AG08395 (cell line): ENCODE measurements at regions not wholly inside any gene's neighbourhood (a gene's known extent, or its start where the extent isn't known, plus 50 kb on each side); places are given as distances from the start of the nearest gene placed in this dataset.

Experiments
- DNase-seq: peaks from one replicate; pipeline ENCODE4 v3.0.0; 2012; ENCODE audit warnings: mixed read lengths, low spot score

DNA sequence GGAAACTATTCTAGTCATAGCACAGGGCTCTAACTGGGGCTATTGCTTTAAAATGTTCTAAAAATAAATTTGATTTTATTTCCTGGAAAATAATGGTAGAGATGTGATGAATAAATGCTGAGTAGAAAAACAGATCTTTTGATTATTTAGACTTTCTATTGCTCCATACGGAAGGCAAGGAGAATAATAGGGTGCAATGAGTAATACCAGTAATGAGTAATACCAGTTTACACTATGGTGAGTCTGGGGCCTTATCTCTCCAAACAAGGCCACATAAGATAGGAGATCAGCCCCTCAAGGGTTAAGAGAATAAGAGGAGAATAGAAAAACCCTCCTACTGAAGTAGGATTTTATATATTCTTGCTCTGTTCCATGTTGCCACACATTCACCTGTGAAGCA lies 390.4 kb downstream of the KLF5 start:
- no peak for DNase-seq

- no peak for DNase-seq
These were observed 381.6 kb downstream of the KLF5 start for GRCh38 chr13:73440296-73440895.

- no peak for DNase-seq
These were observed 375.1 kb downstream of the KLF5 start for GRCh38 chr13:73433890-73434289.

GRCh38 chr13:73433458-73433857 lies 374.7 kb downstream of the KLF5 start:
- DNase-seq, result no peak

GRCh38 chr13:73429701-73430100 lies 370.9 kb downstream of the KLF5 start:
- DNase-seq, result no peak

DNA sequence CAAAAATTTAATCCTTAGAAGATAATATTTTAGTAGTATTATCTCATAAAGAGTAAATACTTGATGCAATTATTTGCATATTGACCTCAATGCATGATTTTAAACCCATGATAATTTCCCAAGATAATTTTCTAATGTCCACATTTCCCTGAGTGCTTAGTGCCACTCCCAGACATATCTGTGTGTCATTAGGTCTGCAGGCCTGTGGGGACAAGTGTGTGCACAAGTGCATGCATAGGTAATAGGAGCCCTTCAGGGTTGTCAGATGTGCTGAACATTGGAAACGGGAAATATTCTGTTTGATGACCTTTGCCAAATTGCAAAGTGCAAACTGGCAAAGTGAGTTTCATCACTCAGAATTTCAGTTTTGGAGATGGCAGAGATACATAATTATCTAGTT lies 369.9 kb downstream of the KLF5 start:
- no peak for DNase-seq

- DNase-seq, result no peak
These were observed 369.3 kb downstream of the KLF5 start for GRCh38 chr13:73428137-73428536.

DNA sequence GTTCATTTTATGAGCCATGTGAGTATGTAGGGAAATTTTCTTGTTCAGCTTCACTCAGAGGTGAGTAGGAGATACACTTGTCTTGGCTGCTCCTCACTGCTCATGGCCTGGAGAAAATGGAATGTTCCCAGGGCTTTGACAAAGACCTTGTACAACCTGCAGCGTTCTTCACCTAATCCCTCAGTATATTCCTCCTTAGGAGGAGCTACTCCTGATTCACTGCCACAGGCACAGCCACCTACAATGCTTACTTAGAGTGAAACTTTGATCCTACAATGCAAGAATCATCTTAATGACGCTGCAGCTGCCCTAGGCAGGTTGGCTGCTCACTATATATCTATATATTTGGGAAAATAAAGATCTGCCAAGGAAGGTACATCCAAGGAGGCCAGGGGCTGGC lies 364.2 kb downstream of the KLF5 start:
- DNase-seq, result no peak

GRCh38 chr13:73421310-73421912 lies 362.6 kb downstream of the KLF5 start:
- no peak for DNase-seq

DNA sequence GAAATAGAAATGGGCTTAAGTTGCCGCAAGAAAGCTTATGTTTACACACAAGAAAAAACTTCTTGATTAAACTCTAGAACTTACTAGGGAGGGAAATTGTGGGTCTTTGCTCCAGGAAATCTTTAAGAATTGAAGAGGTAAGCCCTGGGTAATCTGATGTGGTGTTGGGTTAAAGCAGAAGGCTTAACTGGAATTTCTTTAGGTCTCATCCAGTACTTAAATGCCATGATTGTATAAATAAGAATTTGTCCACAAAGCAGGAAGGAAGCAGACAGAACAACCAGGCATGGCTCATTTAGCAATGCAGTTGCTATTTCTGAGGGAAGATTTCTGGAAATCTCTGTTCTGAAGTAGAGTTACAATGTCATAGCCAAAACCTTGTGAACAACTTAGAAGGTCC lies 360.4 kb downstream of the KLF5 start:
- DNase-seq, result no peak

DNA sequence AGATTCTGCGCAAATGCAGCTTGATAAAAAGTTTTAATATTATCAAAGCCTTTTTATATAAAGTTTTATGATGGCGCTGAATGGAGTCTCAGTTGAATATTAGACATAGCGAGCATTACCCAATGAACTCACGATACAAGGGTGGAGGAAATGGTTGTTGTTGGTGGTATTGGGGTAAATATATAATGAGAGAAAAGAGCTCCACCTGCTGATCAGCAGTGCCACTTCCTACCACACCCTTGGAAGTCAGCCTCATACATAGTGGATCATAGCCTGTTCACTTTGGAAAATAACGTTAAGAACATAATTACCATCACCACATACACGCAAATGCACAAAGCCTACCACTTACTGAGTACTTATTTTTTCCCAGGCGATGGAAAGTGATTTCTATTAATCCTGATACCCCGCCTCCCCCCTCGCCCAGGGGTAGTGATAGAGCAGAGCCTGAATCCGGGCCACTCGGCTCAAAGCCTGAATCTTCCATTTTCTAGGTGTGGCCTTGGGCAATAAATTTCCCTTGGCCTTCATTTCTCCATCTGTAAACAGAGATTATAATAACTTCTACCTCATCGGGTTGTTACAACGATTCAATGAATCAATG lies 358.3 kb downstream of the KLF5 start:
- DNase-seq, result no peak

DNA sequence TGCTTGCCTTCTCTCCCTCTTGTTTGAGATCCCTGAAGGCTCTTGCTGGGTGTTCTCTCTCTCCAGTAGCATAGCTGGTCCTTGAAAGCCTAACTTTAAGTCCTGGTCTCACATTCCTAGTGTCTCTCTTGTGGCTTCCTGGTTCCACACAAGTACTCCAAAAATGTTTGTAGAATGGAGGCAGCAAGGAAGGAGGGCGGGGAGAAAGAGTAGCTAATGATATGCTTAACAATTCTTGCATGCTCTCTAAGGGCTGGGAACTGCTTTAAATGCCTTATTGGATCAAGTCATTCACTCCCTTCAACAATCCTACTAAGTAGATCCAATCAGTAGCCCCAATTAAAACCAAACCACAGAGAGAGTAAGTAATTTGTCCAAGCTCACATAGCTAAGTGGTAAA lies 357.3 kb downstream of the KLF5 start:
- no peak for DNase-seq

DNA sequence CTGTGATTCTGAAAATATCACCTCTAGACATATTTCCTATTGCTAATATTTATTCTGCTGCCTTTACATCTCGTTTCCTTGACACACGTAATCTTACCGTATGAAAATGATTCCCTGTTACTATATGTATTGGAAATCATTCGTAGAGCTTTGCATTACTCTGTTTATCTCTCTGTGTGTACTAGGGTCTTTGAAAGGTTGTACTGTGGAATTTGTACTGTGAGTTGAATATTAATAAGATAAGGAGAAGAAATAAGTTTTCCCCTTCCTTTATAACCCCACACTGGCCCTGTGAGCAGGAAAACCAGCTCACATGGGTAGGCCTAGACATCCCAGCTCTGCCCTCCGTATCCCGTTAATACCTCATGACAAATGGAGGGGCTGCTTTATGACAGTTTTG lies 354.9 kb downstream of the KLF5 start:
- DNase-seq, result no peak

GRCh38 chr13:73412933-73413332 lies 354.1 kb downstream of the KLF5 start:
- DNase-seq, result no peak

GRCh38 chr13:73411067-73411809 lies 352.4 kb downstream of the KLF5 start:
- DNase-seq, result no peak

- DNase-seq, result no peak
These were observed 347.6 kb downstream of the KLF5 start for GRCh38 chr13:73406454-73406853.

- no peak for DNase-seq
These were observed 345.8 kb downstream of the KLF5 start for GRCh38 chr13:73404581-73404980.

DNA sequence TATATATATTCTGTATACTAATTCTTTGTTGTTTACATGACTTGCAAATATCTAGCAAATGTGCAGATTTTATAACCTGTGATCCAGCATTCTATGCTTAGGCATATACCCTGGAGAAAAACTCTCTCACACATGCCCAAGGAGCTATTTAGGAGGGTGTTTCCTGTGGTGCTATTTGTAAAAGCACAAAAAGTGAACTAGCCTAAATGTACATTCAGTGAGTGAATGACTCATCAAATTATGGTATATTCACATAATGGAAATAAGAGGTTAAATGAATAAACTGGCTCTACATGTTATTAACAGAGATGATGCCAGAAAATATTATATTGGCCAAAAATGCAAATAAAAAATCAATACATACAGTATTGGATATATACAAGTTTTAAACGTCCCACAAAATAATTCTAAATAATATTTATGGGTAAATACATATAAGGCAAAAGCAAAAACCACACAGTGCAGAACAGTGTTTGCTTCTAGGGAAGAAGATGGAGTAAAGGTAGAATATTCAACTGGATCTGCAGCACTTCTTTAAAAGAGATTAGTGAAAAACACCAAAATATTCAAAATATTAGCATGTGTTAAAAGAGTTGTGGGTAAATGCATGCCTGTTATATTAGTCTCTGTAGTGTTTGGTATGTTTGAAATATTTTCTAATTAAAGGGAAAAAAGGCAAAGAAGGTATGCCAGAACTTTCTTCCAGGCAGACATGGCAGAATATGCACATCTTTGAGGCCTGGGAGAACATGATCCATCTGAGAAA lies 344.7 kb downstream of the KLF5 start:
- DNase-seq, result no peak

DNA sequence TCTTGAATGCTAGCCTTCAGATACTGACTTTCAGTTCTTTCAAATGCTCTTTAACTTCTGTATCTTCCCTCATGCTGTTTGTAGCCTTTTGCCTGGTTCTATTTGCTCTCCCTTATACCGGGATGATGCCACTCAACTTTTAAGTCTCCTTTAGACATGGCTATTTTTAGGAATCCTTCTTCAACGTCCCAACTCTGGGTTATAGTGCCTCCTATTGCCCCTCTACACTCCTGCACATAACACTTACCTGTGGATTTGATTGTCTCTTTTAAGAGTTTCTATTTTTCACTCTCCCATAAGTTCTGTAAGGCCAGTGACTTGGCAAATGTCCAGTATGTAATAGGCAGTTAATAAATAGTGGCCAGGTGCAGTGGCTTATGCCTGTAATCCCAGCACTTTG lies 343.0 kb downstream of the KLF5 start:
- DNase-seq, result no peak

- no peak for DNase-seq
These were observed 340.8 kb downstream of the KLF5 start for GRCh38 chr13:73399347-73400216.

- DNase-seq, result no peak
These were observed 338.9 kb downstream of the KLF5 start for GRCh38 chr13:73397496-73398305.
